ENCODE measurements at regions not wholly inside any gene's neighbourhood (a gene's known extent, or its start where the extent isn't known, plus 50 kb on each side); places are given as distances from the start of the nearest gene placed in this dataset.

GRCh38 chr10:108716352-108716751 lies 1207.0 kb downstream of the XPNPEP1 start:
- peaks cover 0 to 19% (median under 1%) of the 10 kb centered on the region in 4 donors for H3K9me3 ChIP-seq (ENCODE audit: control insufficient read depth in 4 of 4, low read length in 3 of 4)
- no peaks in the 10 kb centered on the region for H3K4me1 ChIP-seq (ENCODE audit: control insufficient read depth in 4 of 4, insufficient read depth in 4 of 4, low read length in 3 of 4)
- TF ChIP-seq, protein P1, sequence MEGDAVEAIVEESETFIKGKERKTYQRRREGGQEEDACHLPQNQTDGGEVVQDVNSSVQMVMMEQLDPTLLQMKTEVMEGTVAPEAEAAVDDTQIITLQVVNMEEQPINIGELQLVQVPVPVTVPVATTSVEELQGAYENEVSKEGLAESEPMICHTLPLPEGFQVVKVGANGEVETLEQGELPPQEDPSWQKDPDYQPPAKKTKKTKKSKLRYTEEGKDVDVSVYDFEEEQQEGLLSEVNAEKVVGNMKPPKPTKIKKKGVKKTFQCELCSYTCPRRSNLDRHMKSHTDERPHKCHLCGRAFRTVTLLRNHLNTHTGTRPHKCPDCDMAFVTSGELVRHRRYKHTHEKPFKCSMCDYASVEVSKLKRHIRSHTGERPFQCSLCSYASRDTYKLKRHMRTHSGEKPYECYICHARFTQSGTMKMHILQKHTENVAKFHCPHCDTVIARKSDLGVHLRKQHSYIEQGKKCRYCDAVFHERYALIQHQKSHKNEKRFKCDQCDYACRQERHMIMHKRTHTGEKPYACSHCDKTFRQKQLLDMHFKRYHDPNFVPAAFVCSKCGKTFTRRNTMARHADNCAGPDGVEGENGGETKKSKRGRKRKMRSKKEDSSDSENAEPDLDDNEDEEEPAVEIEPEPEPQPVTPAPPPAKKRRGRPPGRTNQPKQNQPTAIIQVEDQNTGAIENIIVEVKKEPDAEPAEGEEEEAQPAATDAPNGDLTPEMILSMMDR (IDR thresholded peaks at IDR 0.05; ENCODE audit: low read depth, low read length, missing input control): no peak
- TF ChIP-seq YY1 (IDR thresholded peaks at IDR 0.05) (no peak), ZBTB33 (IDR thresholded peaks at IDR 0.05) (no peak), FOXA1 (IDR thresholded peaks at IDR 0.05) (no peak), FOXA2 (IDR thresholded peaks at IDR 0.05) (no peak), SP1 (IDR thresholded peaks at IDR 0.05) (no peak)
- TF ChIP-seq, protein P2, sequence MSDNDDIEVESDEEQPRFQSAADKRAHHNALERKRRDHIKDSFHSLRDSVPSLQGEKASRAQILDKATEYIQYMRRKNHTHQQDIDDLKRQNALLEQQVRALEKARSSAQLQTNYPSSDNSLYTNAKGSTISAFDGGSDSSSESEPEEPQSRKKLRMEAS (IDR thresholded peaks at IDR 0.05): no peak
- TF ChIP-seq, protein P3, sequence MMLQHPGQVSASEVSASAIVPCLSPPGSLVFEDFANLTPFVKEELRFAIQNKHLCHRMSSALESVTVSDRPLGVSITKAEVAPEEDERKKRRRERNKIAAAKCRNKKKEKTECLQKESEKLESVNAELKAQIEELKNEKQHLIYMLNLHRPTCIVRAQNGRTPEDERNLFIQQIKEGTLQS (IDR thresholded peaks at IDR 0.05): no peak
- H3K27me3 ChIP-seq (ENCODE audit: control insufficient read depth in 4 of 4, insufficient read depth in 4 of 4, low read length in 3 of 4): no peaks in the 10 kb centered on the region
- no peak overlapping the region for H3K4me3 ChIP-seq (ENCODE audit: low read depth in 1 of 3, low read length in 3 of 3)
- H3K36me3 ChIP-seq (ENCODE audit: control insufficient read depth in 4 of 4, insufficient read depth in 3 of 4, low read depth in 1 of 4, low read length in 3 of 4): no peaks in the 10 kb centered on the region
- H3K27ac ChIP-seq (ENCODE audit: low read depth in 1 of 2, low read length in 2 of 2): no peak overlapping the region
- DNase-seq (ENCODE audit: low spot score): no peak
- H3K9ac ChIP-seq (ENCODE audit: low read depth in 1 of 2, low read length in 2 of 2): no peak overlapping the region

DNA sequence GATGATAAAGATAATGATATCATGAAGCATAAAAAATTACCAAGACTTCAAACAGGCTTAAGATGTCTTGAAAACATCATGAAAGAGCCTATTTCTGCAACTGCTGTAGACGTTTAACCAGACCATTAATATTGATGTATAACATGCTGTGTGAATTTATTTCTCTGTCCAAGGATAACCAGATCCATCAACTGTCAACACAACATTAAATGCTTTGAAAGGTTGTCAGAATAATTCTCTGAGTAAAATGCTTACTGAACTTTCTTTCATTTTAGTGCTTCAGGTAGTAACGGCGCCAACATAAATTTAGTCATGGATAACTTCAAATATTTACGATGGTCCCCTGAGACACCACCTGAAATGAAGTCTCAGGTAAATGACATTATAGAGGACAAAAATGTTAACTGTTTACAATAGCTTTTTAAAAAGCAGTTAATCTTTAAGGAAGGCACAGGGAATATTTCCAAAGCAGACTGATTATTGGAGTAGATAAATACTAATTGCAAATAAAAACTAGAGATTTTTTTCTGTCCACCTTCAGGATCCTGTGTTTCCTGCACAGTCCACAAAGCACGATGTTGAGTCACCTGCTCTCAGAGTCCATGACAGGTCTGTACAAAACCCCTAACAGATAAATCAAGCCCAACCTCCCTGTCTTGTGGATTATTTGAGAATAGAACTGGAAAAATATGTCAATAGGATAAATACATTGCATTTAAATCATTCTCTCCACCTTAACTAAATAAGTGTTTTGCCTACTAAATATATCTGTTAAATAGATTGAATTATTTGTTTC lies 1213.2 kb downstream of the XPNPEP1 start:
- Histone ChIP-seq H3K9me3 (ENCODE audit: control insufficient read depth in 4 of 4, low read length in 3 of 4) (peaks cover 0 to 15% (median under 1%) of the 10 kb centered on the region in 4 donors), H3K27me3 (ENCODE audit: control insufficient read depth in 4 of 4, insufficient read depth in 4 of 4, low read length in 3 of 4) (no peaks in the 10 kb centered on the region), H3K9ac (ENCODE audit: low read depth in 1 of 2, low read length in 2 of 2) (no peak overlapping the region), H3K27ac (ENCODE audit: low read depth in 1 of 2, low read length in 2 of 2) (no peak overlapping the region), H3K4me3 (ENCODE audit: low read depth in 1 of 3, low read length in 3 of 3) (no peak overlapping the region), H3K36me3 (ENCODE audit: control insufficient read depth in 4 of 4, insufficient read depth in 3 of 4, low read depth in 1 of 4, low read length in 3 of 4) (no peaks in the 10 kb centered on the region), H3K4me1 (ENCODE audit: control insufficient read depth in 4 of 4, insufficient read depth in 4 of 4, low read length in 3 of 4) (no peaks in the 10 kb centered on the region)
- TF ChIP-seq FOXA2 (IDR thresholded peaks at IDR 0.05) (no peak), HNF4A (conservative IDR thresholded peaks at IDR 0.05) (no peak), RAD21 (IDR thresholded peaks at IDR 0.05) (no peak), YY1 (IDR thresholded peaks at IDR 0.05) (no peak), TAF1 (conservative IDR thresholded peaks at IDR 0.05) (no peak)
- TF ChIP-seq, protein P3 (IDR thresholded peaks at IDR 0.05): no peak
- TF ChIP-seq, protein P2 (IDR thresholded peaks at IDR 0.05): no peak
- 75% methylated on average over 5 of the region's 5 CpGs for WGBS
- DNase-seq (ENCODE audit: low spot score): no peak

- 81% methylated on average over 4 of the region's 4 CpGs for WGBS
- no peak for DNase-seq (ENCODE audit: low spot score)
- Histone ChIP-seq H3K36me3 (ENCODE audit: control insufficient read depth in 4 of 4, insufficient read depth in 3 of 4, low read depth in 1 of 4, low read length in 3 of 4) (no peaks in the 10 kb centered on the region), H3K9ac (ENCODE audit: low read depth in 1 of 2, low read length in 2 of 2) (no peak overlapping the region), H3K27me3 (ENCODE audit: control insufficient read depth in 4 of 4, insufficient read depth in 4 of 4, low read length in 3 of 4) (no peaks in the 10 kb centered on the region), H3K4me1 (ENCODE audit: control insufficient read depth in 4 of 4, insufficient read depth in 4 of 4, low read length in 3 of 4) (no peaks in the 10 kb centered on the region), H3K4me3 (ENCODE audit: low read depth in 1 of 3, low read length in 3 of 3) (no peak overlapping the region), H3K9me3 (ENCODE audit: control insufficient read depth in 4 of 4, low read length in 3 of 4) (peaks cover 0 to 12% (median 0%) of the 10 kb centered on the region in 4 donors), H3K27ac (ENCODE audit: low read depth in 1 of 2, low read length in 2 of 2) (no peak overlapping the region)
- TF ChIP-seq GABPA (IDR thresholded peaks at IDR 0.05 in 1 of 2, conservative IDR thresholded peaks at IDR 0.05 in 1 of 2) (no peak), EGR1 (IDR thresholded peaks at IDR 0.05; ENCODE audit: low read depth in 2 of 2) (no peak), SP1 (IDR thresholded peaks at IDR 0.05) (no peak), HNF4A (conservative IDR thresholded peaks at IDR 0.05) (no peak), YY1 (IDR thresholded peaks at IDR 0.05) (no peak), FOXA1 (IDR thresholded peaks at IDR 0.05) (no peak), FOXA2 (IDR thresholded peaks at IDR 0.05) (no peak)
- TF ChIP-seq, protein P4, sequence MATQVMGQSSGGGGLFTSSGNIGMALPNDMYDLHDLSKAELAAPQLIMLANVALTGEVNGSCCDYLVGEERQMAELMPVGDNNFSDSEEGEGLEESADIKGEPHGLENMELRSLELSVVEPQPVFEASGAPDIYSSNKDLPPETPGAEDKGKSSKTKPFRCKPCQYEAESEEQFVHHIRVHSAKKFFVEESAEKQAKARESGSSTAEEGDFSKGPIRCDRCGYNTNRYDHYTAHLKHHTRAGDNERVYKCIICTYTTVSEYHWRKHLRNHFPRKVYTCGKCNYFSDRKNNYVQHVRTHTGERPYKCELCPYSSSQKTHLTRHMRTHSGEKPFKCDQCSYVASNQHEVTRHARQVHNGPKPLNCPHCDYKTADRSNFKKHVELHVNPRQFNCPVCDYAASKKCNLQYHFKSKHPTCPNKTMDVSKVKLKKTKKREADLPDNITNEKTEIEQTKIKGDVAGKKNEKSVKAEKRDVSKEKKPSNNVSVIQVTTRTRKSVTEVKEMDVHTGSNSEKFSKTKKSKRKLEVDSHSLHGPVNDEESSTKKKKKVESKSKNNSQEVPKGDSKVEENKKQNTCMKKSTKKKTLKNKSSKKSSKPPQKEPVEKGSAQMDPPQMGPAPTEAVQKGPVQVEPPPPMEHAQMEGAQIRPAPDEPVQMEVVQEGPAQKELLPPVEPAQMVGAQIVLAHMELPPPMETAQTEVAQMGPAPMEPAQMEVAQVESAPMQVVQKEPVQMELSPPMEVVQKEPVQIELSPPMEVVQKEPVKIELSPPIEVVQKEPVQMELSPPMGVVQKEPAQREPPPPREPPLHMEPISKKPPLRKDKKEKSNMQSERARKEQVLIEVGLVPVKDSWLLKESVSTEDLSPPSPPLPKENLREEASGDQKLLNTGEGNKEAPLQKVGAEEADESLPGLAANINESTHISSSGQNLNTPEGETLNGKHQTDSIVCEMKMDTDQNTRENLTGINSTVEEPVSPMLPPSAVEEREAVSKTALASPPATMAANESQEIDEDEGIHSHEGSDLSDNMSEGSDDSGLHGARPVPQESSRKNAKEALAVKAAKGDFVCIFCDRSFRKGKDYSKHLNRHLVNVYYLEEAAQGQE (IDR thresholded peaks at IDR 0.05): no peak
- TF ChIP-seq, protein P2 (IDR thresholded peaks at IDR 0.05): no peak
- TF ChIP-seq, protein P3 (IDR thresholded peaks at IDR 0.05): no peak
Observed at GRCh38 chr10:108708363-108708762, 1214.9 kb downstream of the XPNPEP1 start.

Measured in liver (tissue), 8 donors.